Stimulated activated CD8-positive, alpha-beta memory T cell treated with anti-CD3 and anti-CD28 coated beads, Interleukin-4, amount 100 ng/mL, for 48 hours (primary cell): ENCODE measurements at regions not wholly inside any gene's neighbourhood (a gene's known extent, or its start where the extent isn't known, plus 50 kb on each side); places are given as distances from the start of the nearest gene placed in this dataset.
A peak's percentile ranks its signal among the peaks of the same experiment; 100 is the strongest.

Experiments
- DNase-seq: peaks from one replicate; pipeline ENCODE4 v3.0.0-alpha.2; 2020

- no peak for DNase-seq
Observed at GRCh38 chr11:112797092-112797491, 164.1 kb upstream of the NCAM1 start.

GRCh38 chr11:112797648-112798293 lies 163.4 kb upstream of the NCAM1 start:
- peak; percentile 50 for DNase-seq

GRCh38 chr11:112801025-112801816 lies 160.0 kb upstream of the NCAM1 start:
- DNase-seq, result no peak

GRCh38 chr11:112801817-112802088 lies 159.5 kb upstream of the NCAM1 start:
- DNase-seq, result no peak

GRCh38 chr11:112805658-112806057 lies 155.6 kb upstream of the NCAM1 start:
- DNase-seq, result no peak

- DNase-seq, result no peak
Observed at GRCh38 chr11:112806256-112806655, 155.0 kb upstream of the NCAM1 start.

- no peak for DNase-seq
Observed at GRCh38 chr11:112806876-112807275, 154.3 kb upstream of the NCAM1 start.

- DNase-seq, result no peak
Observed at GRCh38 chr11:112809429-112809828, 151.8 kb upstream of the NCAM1 start.

- DNase-seq, result no peak
Observed at GRCh38 chr11:112810951-112811350, 150.3 kb upstream of the NCAM1 start.

GRCh38 chr11:112811783-112812182 lies 149.4 kb upstream of the NCAM1 start:
- DNase-seq, result no peak

GRCh38 chr11:112812729-112813128 lies 148.5 kb upstream of the NCAM1 start:
- no peak for DNase-seq

- no peak for DNase-seq
Observed at GRCh38 chr11:112814168-112814567, 147.1 kb upstream of the NCAM1 start.

GRCh38 chr11:112817376-112817775 lies 143.8 kb upstream of the NCAM1 start:
- no peak for DNase-seq

GRCh38 chr11:112822478-112823274 lies 138.5 kb upstream of the NCAM1 start:
- DNase-seq, result no peak

GRCh38 chr11:112826026-112826425 lies 135.2 kb upstream of the NCAM1 start:
- no peak for DNase-seq

GRCh38 chr11:112826788-112827187 lies 134.4 kb upstream of the NCAM1 start:
- DNase-seq, result no peak

GRCh38 chr11:112828421-112828820 lies 132.8 kb upstream of the NCAM1 start:
- DNase-seq, result no peak

- DNase-seq, result no peak
Observed at GRCh38 chr11:112829971-112830654, 131.1 kb upstream of the NCAM1 start.

- DNase-seq, result no peak
Observed at GRCh38 chr11:112831041-112831440, 130.2 kb upstream of the NCAM1 start.

- DNase-seq, result no peak
Observed at GRCh38 chr11:112831969-112832766, 129.1 kb upstream of the NCAM1 start.

GRCh38 chr11:112834277-112834755 lies 126.9 kb upstream of the NCAM1 start:
- no peak for DNase-seq

GRCh38 chr11:112835591-112836255 lies 125.5 kb upstream of the NCAM1 start:
- no peak for DNase-seq
